Aorta (tissue), 5 donors: ENCODE measurements at regions not wholly inside any gene's neighbourhood (a gene's known extent, or its start where the extent isn't known, plus 50 kb on each side); places are given as distances from the start of the nearest gene placed in this dataset.

Experiments
- ATAC-seq: fragments of 200-7000 bp; cut with Tn5 transposase; one replicate; pipeline ENCODE4 v1.9.1; 2022; ENCODE audit warnings: moderate library complexity; ENCODE audit not compliant: low FRiP score
- DNase-seq, 2 donors: peaks; one replicate each; pipeline ENCODE4 v3.0.0-alpha.2; 2020
- H3K27ac ChIP-seq, 2 donors: one replicate each; pipeline ENCODE4 v1.5.1; 2013; ENCODE audit warnings: low read length in 2 of 2, mild to moderate bottlenecking in 2 of 2, moderate library complexity in 2 of 2, control low read depth in 1 of 2, inconsistent platforms in 1 of 2, low read depth in 1 of 2
- H3K27me3 ChIP-seq, 2 donors: one replicate each; pipeline ENCODE4 v1.6.1; 2013; ENCODE audit warnings: control low read depth in 1 of 2, low read length in 1 of 2, mild to moderate bottlenecking in 1 of 2, moderate library complexity in 1 of 2; ENCODE audit not compliant: insufficient read depth in 2 of 2, control insufficient read depth in 1 of 2
- H3K36me3 ChIP-seq, 2 donors: one replicate each; pipeline ENCODE4 v1.6.1; 2013; ENCODE audit warnings: control low read depth in 1 of 2, low read length in 1 of 2, mild to moderate bottlenecking in 1 of 2; ENCODE audit not compliant: insufficient read depth in 2 of 2, control insufficient read depth in 1 of 2
- H3K4me1 ChIP-seq, 2 donors: one replicate each; pipeline ENCODE4 v1.6.1; 2013; ENCODE audit warnings: low read length in 2 of 2, control low read depth in 1 of 2, mild to moderate bottlenecking in 1 of 2, moderate library complexity in 1 of 2; ENCODE audit not compliant: insufficient read depth in 2 of 2, control insufficient read depth in 1 of 2
- H3K4me3 ChIP-seq, 2 donors: one replicate each; pipeline ENCODE4 v1.5.1; 2013; ENCODE audit warnings: low read length in 2 of 2, control low read depth in 1 of 2, mild to moderate bottlenecking in 1 of 2
- H3K9me3 ChIP-seq: one replicate; pipeline ENCODE4 v1.6.1; 2013; ENCODE audit warnings: mild to moderate bottlenecking, low read length; ENCODE audit not compliant: control insufficient read depth
- WGBS, 2 donors: extraction: QIAGEN DNeasy Blood & Tissue Kit; methylation state at CpG; one replicate each; pipeline ENCODE4 v1.1.7; 2013; 5-methylcytosine and 5-hydroxymethylcytosine counted together
- intact Hi-C, 2 donors: fragments of 100-400 bp; cut with DNase I; formaldehyde crosslinking; loops; one replicate each; pipeline versions ENCODE4 v1.14.2 to v1.15.0; 2022
- donor health status: healthy with polysubstance abuse.
- donor health status: Bipolar disorder and iron deficiency.
- donor health status: DM: no; HTN: no; CAD: no.
- donor health status: DM: no; HTN: no; CAD: no.
- donor health status: DM: yes; HTN: yes; CAD: no.

GRCh38 chr6:144335311-144335861, 50.3 kb downstream of the UTRN start:
- no peaks in the 10 kb centered on the region for H3K9me3 ChIP-seq
- DNase-seq (no peak), ATAC-seq (no peak)
- no peaks in the 10 kb centered on the region for H3K4me1 ChIP-seq
- no peak overlapping the region for H3K4me3 ChIP-seq
- no peaks in the 10 kb centered on the region for H3K36me3 ChIP-seq
- WGBS, 2 donors, result 73 to 77% methylated on average over 5 of the region's 5 CpGs
- no peak overlapping the region for H3K27ac ChIP-seq
- no peaks in the 10 kb centered on the region for H3K27me3 ChIP-seq
- intact Hi-C loops, result no loop called here

DNA sequence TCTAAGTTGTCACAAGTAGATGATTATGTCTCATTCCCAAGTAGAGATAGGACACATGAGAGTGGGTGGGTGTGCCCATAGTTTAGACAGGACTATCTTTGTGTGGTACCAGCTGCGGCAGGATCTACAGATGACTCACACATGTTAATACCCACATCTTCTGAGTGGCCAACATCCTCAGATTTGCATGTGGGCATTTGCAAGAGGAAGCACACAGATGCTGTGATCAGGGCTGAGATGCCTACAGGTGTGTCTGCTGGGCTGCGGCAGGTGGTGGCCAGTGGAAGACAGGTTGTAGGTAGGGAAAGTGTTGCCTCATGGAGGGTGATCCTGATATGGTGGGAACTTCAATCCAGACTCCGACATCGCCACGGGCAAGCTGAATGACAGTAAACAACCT, 50.8 kb downstream of the UTRN start:
- 96 to 97% methylated on average over 5 of the region's 5 CpGs for WGBS, 2 donors
- H3K4me3 ChIP-seq, result no peak overlapping the region
- no peak for ATAC-seq
- no peaks in the 10 kb centered on the region for H3K4me1 ChIP-seq
- H3K36me3 ChIP-seq, result no peaks in the 10 kb centered on the region
- H3K27ac ChIP-seq, result no peak overlapping the region
- intact Hi-C loops, result no loop called here
- no peaks in the 10 kb centered on the region for H3K27me3 ChIP-seq
- no peak for DNase-seq
- no peaks in the 10 kb centered on the region for H3K9me3 ChIP-seq

GRCh38 chr6:144336900-144337299, 51.8 kb downstream of the UTRN start:
- 94 to 100% methylated on average over 2 of the region's 2 CpGs for WGBS, 2 donors
- intact Hi-C loops, result no loop called here
- Histone ChIP-seq H3K27ac (no peak overlapping the region), H3K9me3 (no peaks in the 10 kb centered on the region), H3K27me3 (no peaks in the 10 kb centered on the region), H3K4me1 (no peaks in the 10 kb centered on the region), H3K36me3 (no peaks in the 10 kb centered on the region), H3K4me3 (no peak overlapping the region)
- ATAC-seq (no peak), DNase-seq (no peak)

DNA sequence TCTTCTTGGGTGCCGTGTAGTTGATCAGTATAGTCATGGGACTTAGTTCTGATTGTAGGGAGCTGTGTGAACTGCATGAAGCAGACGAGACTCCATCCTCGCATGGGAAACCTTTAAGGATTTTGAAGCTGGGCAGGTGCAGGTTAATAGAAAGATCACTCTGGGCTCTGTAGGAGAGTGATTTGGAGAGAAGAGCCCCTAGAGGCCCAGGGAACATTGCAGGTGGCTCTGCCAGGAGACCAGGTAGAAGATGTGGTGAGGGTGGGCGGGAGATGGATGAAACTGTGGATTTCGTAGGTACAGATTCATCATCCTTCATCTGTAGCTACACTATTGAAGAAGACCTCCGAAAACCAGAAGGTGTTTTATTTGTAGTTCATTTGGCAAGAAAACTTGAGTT, 53.3 kb downstream of the UTRN start:
- no peak overlapping the region for H3K27ac ChIP-seq
- H3K4me3 ChIP-seq, result no peak overlapping the region
- H3K27me3 ChIP-seq, result no peaks in the 10 kb centered on the region
- intact Hi-C loops, result no loop called here
- no peaks in the 10 kb centered on the region for H3K9me3 ChIP-seq
- DNase-seq (no peak), ATAC-seq (no peak)
- no peaks in the 10 kb centered on the region for H3K36me3 ChIP-seq
- H3K4me1 ChIP-seq, result no peaks in the 10 kb centered on the region
- WGBS, 2 donors, result 94 to 96% methylated on average over 6 of the region's 6 CpGs

DNA sequence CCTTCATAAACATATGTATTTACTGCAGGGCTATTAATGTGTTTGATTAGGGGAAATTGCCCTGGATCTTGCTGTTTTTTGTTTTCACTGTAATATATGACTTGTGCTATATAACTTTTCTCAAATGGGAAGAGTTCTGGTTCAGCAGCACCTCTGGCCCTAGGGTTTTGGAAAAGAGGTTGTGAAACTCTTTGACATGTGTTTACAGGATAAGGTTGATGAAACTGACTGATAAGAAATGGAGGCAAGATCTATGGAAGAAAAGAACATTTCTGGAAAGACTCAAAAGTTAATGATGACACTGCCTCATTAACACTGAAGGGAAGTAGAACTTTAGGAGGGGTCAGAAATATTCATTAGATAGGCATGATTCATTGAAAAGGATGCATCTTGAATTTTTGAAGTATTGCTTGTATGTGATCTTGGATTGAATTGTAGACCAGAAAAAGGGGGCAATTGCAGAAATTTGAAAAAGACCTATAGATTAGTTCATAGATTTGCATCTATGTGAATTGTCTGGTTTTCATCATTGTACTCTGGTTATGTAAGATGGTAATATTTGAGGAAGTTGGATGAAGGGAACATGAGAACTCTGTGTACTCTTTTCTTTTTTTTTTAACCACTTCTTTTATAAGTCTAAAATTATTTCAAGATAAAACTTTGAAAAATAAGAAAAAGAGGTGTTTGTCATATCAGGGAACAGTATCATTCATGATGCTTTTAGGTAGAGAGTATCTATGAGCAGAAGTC, 54.0 kb downstream of the UTRN start:
- Histone ChIP-seq H3K27me3 (no peaks in the 10 kb centered on the region), H3K27ac (no peak overlapping the region), H3K4me3 (no peak overlapping the region), H3K36me3 (no peaks in the 10 kb centered on the region), H3K4me1 (no peaks in the 10 kb centered on the region), H3K9me3 (no peaks in the 10 kb centered on the region)
- no peak for ATAC-seq
- no peak for DNase-seq
- intact Hi-C loops, result no loop called here

- H3K9me3 ChIP-seq, result no peaks in the 10 kb centered on the region
- no peaks in the 10 kb centered on the region for H3K27me3 ChIP-seq
- no peak overlapping the region for H3K27ac ChIP-seq
- 96 to 97% methylated on average over 12 of the region's 12 CpGs for WGBS, 2 donors
- no peaks in the 10 kb centered on the region for H3K36me3 ChIP-seq
- intact Hi-C loops, result no loop called here
- H3K4me1 ChIP-seq, result no peaks in the 10 kb centered on the region
- DNase-seq (no peak), ATAC-seq (no peak)
- no peak overlapping the region for H3K4me3 ChIP-seq
Observed at GRCh38 chr6:144339859-144340452, 54.8 kb downstream of the UTRN start.

GRCh38 chr6:144340541-144341371, 55.6 kb downstream of the UTRN start:
- Histone ChIP-seq H3K36me3 (no peaks in the 10 kb centered on the region), H3K4me1 (no peaks in the 10 kb centered on the region), H3K27ac (no peak overlapping the region), H3K9me3 (no peaks in the 10 kb centered on the region), H3K27me3 (no peaks in the 10 kb centered on the region), H3K4me3 (no peak overlapping the region)
- DNase-seq (no peak), ATAC-seq (no peak)
- 90% methylated on average over 5 of the region's 5 CpGs for WGBS, 2 donors
- intact Hi-C loops, result no loop called here

GRCh38 chr6:144341831-144342527, 56.8 kb downstream of the UTRN start:
- ATAC-seq, result no peak
- no peaks in the 10 kb centered on the region for H3K27me3 ChIP-seq
- intact Hi-C loops, result no loop called here
- H3K27ac ChIP-seq, result no peak overlapping the region
- WGBS, 2 donors, result 88 to 93% methylated on average over 5 of the region's 5 CpGs
- no peaks in the 10 kb centered on the region for H3K9me3 ChIP-seq
- no peak overlapping the region for H3K4me3 ChIP-seq
- peaks cover 1 to 2% of the 10 kb centered on the region in 2 donors for H3K4me1 ChIP-seq
- DNase-seq, result no peak
- no peaks in the 10 kb centered on the region for H3K36me3 ChIP-seq
